Immature natural killer cell (primary cell): ENCODE measurements at regions not wholly inside any gene's neighbourhood (a gene's known extent, or its start where the extent isn't known, plus 50 kb on each side); places are given as distances from the start of the nearest gene placed in this dataset.

Experiments
- DNase-seq, 3 donors: peaks; one replicate each; pipeline ENCODE4 v3.0.0; 2022; ENCODE audit warnings: mixed read lengths in 1 of 3
- H3K27ac Mint-ChIP-seq, 6 donors: one replicate each; pipeline ENCODE4 v1.8.0; 2020; ENCODE audit warnings: mixed read lengths in 6 of 6, mild to moderate bottlenecking in 5 of 6, inconsistent platforms in 4 of 6, moderate library complexity in 3 of 6
- H3K27me3 Mint-ChIP-seq, 3 donors: one replicate each; pipeline ENCODE4 v1.8.0; 2020 to 2021; ENCODE audit warnings: low read depth in 3 of 3, mild to moderate bottlenecking in 3 of 3, mixed read lengths in 3 of 3, moderate library complexity in 3 of 3, inconsistent platforms in 1 of 3
- H3K36me3 Mint-ChIP-seq, 3 donors: one replicate each; pipeline ENCODE4 v1.8.0; 2020; ENCODE audit warnings: mixed read lengths in 3 of 3, inconsistent platforms in 2 of 3, mild to moderate bottlenecking in 2 of 3
- H3K4me1 Mint-ChIP-seq, 2 donors: one replicate each; pipeline ENCODE4 v1.8.0; 2020; ENCODE audit warnings: inconsistent platforms in 2 of 2, mild to moderate bottlenecking in 2 of 2, mixed read lengths in 2 of 2, moderate library complexity in 1 of 2
- H3K4me3 Mint-ChIP-seq, 5 donors: one replicate each; pipeline ENCODE4 v1.8.0; 2020; ENCODE audit warnings: mild to moderate bottlenecking in 5 of 5, mixed read lengths in 5 of 5, inconsistent platforms in 3 of 5, moderate library complexity in 3 of 5
- H3K9me3 Mint-ChIP-seq, 6 donors: one replicate each; pipeline ENCODE4 v1.8.0; 2020; ENCODE audit warnings: mild to moderate bottlenecking in 6 of 6, mixed read lengths in 6 of 6, inconsistent platforms in 4 of 6, moderate library complexity in 3 of 6

GRCh38 chr1:184279911-184280458, 106.8 kb upstream of the C1orf21 start:
- Mint-ChIP-seq H3K9me3 (no peaks in the 10 kb centered on the region), H3K4me1 (no peaks in the 10 kb centered on the region), H3K27me3 (peaks cover 0 to 8% (median 4%) of the 10 kb centered on the region in 3 donors), H3K36me3 (no peaks in the 10 kb centered on the region), H3K27ac (no peak overlapping the region), H3K4me3 (no peak overlapping the region)
- no peak for DNase-seq

- Mint-ChIP-seq H3K36me3 (no peaks in the 10 kb centered on the region), H3K4me1 (no peaks in the 10 kb centered on the region), H3K27me3 (peaks cover 0 to 4% (median 2%) of the 10 kb centered on the region in 3 donors), H3K9me3 (no peaks in the 10 kb centered on the region), H3K27ac (no peak overlapping the region), H3K4me3 (no peak overlapping the region)
- DNase-seq = no peak
Measured at GRCh38 chr1:184283999-184284398, 102.8 kb upstream of the C1orf21 start.

- Mint-ChIP-seq H3K4me3 (no peak overlapping the region), H3K4me1 (no peaks in the 10 kb centered on the region), H3K9me3 (no peaks in the 10 kb centered on the region), H3K36me3 (no peaks in the 10 kb centered on the region), H3K27ac (no peak overlapping the region), H3K27me3 (peaks cover 0 to 4% (median 0%) of the 10 kb centered on the region in 3 donors)
- no peak for DNase-seq
Measured at GRCh38 chr1:184284900-184285299, 101.9 kb upstream of the C1orf21 start.

- no peak for DNase-seq
- peaks cover 0 to 4% (median 0%) of the 10 kb centered on the region in 3 donors for H3K27me3 Mint-ChIP-seq
- H3K4me1 Mint-ChIP-seq = no peaks in the 10 kb centered on the region
Measured at GRCh38 chr1:184285401-184286087, 101.3 kb upstream of the C1orf21 start.

GRCh38 chr1:184287001-184287400, 99.8 kb upstream of the C1orf21 start:
- H3K4me3 Mint-ChIP-seq = no peak overlapping the region
- peaks cover 0 to 4% (median 0%) of the 10 kb centered on the region in 3 donors for H3K27me3 Mint-ChIP-seq
- H3K36me3 Mint-ChIP-seq = no peaks in the 10 kb centered on the region
- no peak overlapping the region for H3K27ac Mint-ChIP-seq
- H3K9me3 Mint-ChIP-seq = peaks cover 0 to 1% (median 0%) of the 10 kb centered on the region in 6 donors
- H3K4me1 Mint-ChIP-seq = no peaks in the 10 kb centered on the region
- no peak for DNase-seq

More at GRCh38 chr1:184285401-184286087, 101.3 kb upstream of the C1orf21 start:
- H3K27ac Mint-ChIP-seq = no peak overlapping the region
- no peak overlapping the region for H3K4me3 Mint-ChIP-seq
- H3K9me3 Mint-ChIP-seq = peaks cover 0 to 1% (median 0%) of the 10 kb centered on the region in 6 donors
- no peaks in the 10 kb centered on the region for H3K36me3 Mint-ChIP-seq

GRCh38 chr1:184289825-184290550, 96.8 kb upstream of the C1orf21 start:
- no peak for DNase-seq
- Mint-ChIP-seq H3K27ac (no peak overlapping the region), H3K4me3 (no peak overlapping the region), H3K9me3 (peaks cover 0 to 1% (median 0%) of the 10 kb centered on the region in 6 donors), H3K27me3 (peaks cover 0 to 4% (median 0%) of the 10 kb centered on the region in 3 donors), H3K36me3 (no peaks in the 10 kb centered on the region), H3K4me1 (no peaks in the 10 kb centered on the region)

GRCh38 chr1:184291701-184292100, 95.1 kb upstream of the C1orf21 start:
- no peak overlapping the region for H3K4me3 Mint-ChIP-seq
- DNase-seq = no peak
- H3K9me3 Mint-ChIP-seq = peaks cover 0 to 1% (median 0%) of the 10 kb centered on the region in 6 donors
- peaks cover 4 to 7% of the 10 kb centered on the region in 2 donors for H3K4me1 Mint-ChIP-seq
- no peak overlapping the region for H3K27ac Mint-ChIP-seq
- H3K27me3 Mint-ChIP-seq = peaks cover 0 to 4% (median 0%) of the 10 kb centered on the region in 3 donors
- no peaks in the 10 kb centered on the region for H3K36me3 Mint-ChIP-seq

- no peak for DNase-seq
- peaks cover 0 to 4% (median 0%) of the 10 kb centered on the region in 3 donors for H3K27me3 Mint-ChIP-seq
- H3K4me3 Mint-ChIP-seq = no peak overlapping the region
- no peaks in the 10 kb centered on the region for H3K36me3 Mint-ChIP-seq
- H3K9me3 Mint-ChIP-seq = peaks cover 0 to 1% (median 0%) of the 10 kb centered on the region in 6 donors
- H3K4me1 Mint-ChIP-seq = peaks cover 7 to 10% of the 10 kb centered on the region in 2 donors
- no peak overlapping the region for H3K27ac Mint-ChIP-seq
Measured at GRCh38 chr1:184292101-184292500, 94.7 kb upstream of the C1orf21 start.

- no peak overlapping the region for H3K4me3 Mint-ChIP-seq
- no peak overlapping the region for H3K27ac Mint-ChIP-seq
- peaks cover 0 to 1% (median 0%) of the 10 kb centered on the region in 6 donors for H3K9me3 Mint-ChIP-seq
- peaks cover 0 to 4% (median 0%) of the 10 kb centered on the region in 3 donors for H3K27me3 Mint-ChIP-seq
- no peaks in the 10 kb centered on the region for H3K36me3 Mint-ChIP-seq
- no peak for DNase-seq
- H3K4me1 Mint-ChIP-seq = peaks cover 7 to 10% of the 10 kb centered on the region in 2 donors
Measured at GRCh38 chr1:184294101-184294500, 92.7 kb upstream of the C1orf21 start.

GRCh38 chr1:184296466-184297243, 90.2 kb upstream of the C1orf21 start:
- H3K36me3 Mint-ChIP-seq = no peaks in the 10 kb centered on the region
- peaks cover 7 to 10% of the 10 kb centered on the region in 2 donors for H3K4me1 Mint-ChIP-seq
- no peak overlapping the region for H3K4me3 Mint-ChIP-seq
- no peak for DNase-seq
- H3K27me3 Mint-ChIP-seq = peaks cover 0 to 4% (median 0%) of the 10 kb centered on the region in 3 donors
- H3K9me3 Mint-ChIP-seq = no peaks in the 10 kb centered on the region
- no peak overlapping the region for H3K27ac Mint-ChIP-seq

GRCh38 chr1:184297244-184297750, 89.5 kb upstream of the C1orf21 start:
- H3K4me3 Mint-ChIP-seq = no peak overlapping the region
- H3K4me1 Mint-ChIP-seq = peaks cover 7 to 13% of the 10 kb centered on the region in 2 donors
- H3K9me3 Mint-ChIP-seq = no peaks in the 10 kb centered on the region
- no peak overlapping the region for H3K27ac Mint-ChIP-seq
- no peaks in the 10 kb centered on the region for H3K36me3 Mint-ChIP-seq
- H3K27me3 Mint-ChIP-seq = peaks cover 0 to 1% (median 0%) of the 10 kb centered on the region in 3 donors
- no peak for DNase-seq

GRCh38 chr1:184298440-184299405, 88.1 kb upstream of the C1orf21 start:
- Mint-ChIP-seq H3K9me3 (no peaks in the 10 kb centered on the region), H3K36me3 (no peaks in the 10 kb centered on the region), H3K27me3 (no peaks in the 10 kb centered on the region), H3K27ac (no peak overlapping the region), H3K4me1 (peaks cover 7 to 19% of the 10 kb centered on the region in 2 donors), H3K4me3 (no peak overlapping the region)
- no peak for DNase-seq
